ENCODE measurements at regions not wholly inside any gene's neighbourhood (a gene's known extent, or its start where the extent isn't known, plus 50 kb on each side); places are given as distances from the start of the nearest gene placed in this dataset.
"Not testable (repeated sequence)": the region's sequence is repeated elsewhere in the genome, so short reads cannot be mapped to it uniquely, and the experiment has no call there.

GRCh38 chr2:53131416-53131815 is 636.2 kb upstream of the CHAC2 start:
- H3K9me3 Mint-ChIP-seq: peaks cover 9% of the 10 kb centered on the region
- H3K36me3 Mint-ChIP-seq (ENCODE audit: low read depth): no peaks in the 10 kb centered on the region

DNA sequence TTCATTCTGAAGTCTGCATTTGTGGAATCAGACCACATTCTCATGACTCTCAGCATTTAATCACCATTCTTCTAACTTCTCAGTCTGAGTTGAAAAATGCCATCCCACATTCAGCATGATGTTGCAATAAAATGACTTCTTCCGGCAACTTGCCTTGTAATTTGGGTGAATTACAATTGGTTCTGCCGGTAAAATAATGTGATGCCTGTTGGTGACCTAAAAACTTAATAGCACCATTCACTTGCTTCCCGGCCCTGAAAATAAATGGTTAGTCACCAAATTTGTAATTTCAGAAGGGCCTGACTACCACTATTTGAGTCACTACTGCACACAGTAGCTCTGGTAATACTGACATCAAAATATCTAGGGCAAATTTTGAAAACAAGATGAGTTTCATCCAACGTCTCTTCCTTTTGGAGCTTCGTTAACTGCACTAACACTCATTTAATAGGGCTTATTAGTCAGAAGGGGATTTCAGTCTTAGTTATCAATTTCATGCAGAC is 637.1 kb upstream of the CHAC2 start:
- no peak overlapping the region for H3K27ac Mint-ChIP-seq
- H3K9me3 Mint-ChIP-seq: peaks cover under 1% of the 10 kb centered on the region
- no peak overlapping the region for H3K4me3 Mint-ChIP-seq
- H3K36me3 Mint-ChIP-seq (ENCODE audit: low read depth): no peaks in the 10 kb centered on the region
- no peaks in the 10 kb centered on the region for H3K4me1 Mint-ChIP-seq (ENCODE audit: low read depth)
- H3K27me3 Mint-ChIP-seq (ENCODE audit: low read depth): no peaks in the 10 kb centered on the region

More at GRCh38 chr2:53131416-53131815, 636.2 kb upstream of the CHAC2 start:
- Mint-ChIP-seq H3K27ac (no peak overlapping the region), H3K4me3 (no peak overlapping the region), H3K4me1 (ENCODE audit: low read depth) (no peaks in the 10 kb centered on the region), H3K27me3 (ENCODE audit: low read depth) (no peaks in the 10 kb centered on the region)

GRCh38 chr2:53129851-53130250 is 637.8 kb upstream of the CHAC2 start:
- Mint-ChIP-seq H3K9me3 (no peaks in the 10 kb centered on the region), H3K36me3 (ENCODE audit: low read depth) (no peaks in the 10 kb centered on the region), H3K27ac (no peak overlapping the region), H3K4me3 (no peak overlapping the region), H3K27me3 (ENCODE audit: low read depth) (no peaks in the 10 kb centered on the region), H3K4me1 (ENCODE audit: low read depth) (no peaks in the 10 kb centered on the region)

- no peak overlapping the region for H3K27ac Mint-ChIP-seq
- no peaks in the 10 kb centered on the region for H3K36me3 Mint-ChIP-seq (ENCODE audit: low read depth)
- no peaks in the 10 kb centered on the region for H3K9me3 Mint-ChIP-seq
- H3K4me3 Mint-ChIP-seq: no peak overlapping the region
- no peaks in the 10 kb centered on the region for H3K27me3 Mint-ChIP-seq (ENCODE audit: low read depth)
- H3K4me1 Mint-ChIP-seq (ENCODE audit: low read depth): no peaks in the 10 kb centered on the region
Observed at GRCh38 chr2:53127061-53127650, 640.4 kb upstream of the CHAC2 start.

GRCh38 chr2:53114991-53115390 is 652.6 kb upstream of the CHAC2 start:
- H3K4me3 Mint-ChIP-seq: no peak overlapping the region
- H3K27ac Mint-ChIP-seq: no peak overlapping the region
- H3K4me1 Mint-ChIP-seq (ENCODE audit: low read depth): no peaks in the 10 kb centered on the region
- H3K9me3 Mint-ChIP-seq: peaks cover 3% of the 10 kb centered on the region
- no peaks in the 10 kb centered on the region for H3K27me3 Mint-ChIP-seq (ENCODE audit: low read depth)
- H3K36me3 Mint-ChIP-seq (ENCODE audit: low read depth): no peaks in the 10 kb centered on the region

DNA sequence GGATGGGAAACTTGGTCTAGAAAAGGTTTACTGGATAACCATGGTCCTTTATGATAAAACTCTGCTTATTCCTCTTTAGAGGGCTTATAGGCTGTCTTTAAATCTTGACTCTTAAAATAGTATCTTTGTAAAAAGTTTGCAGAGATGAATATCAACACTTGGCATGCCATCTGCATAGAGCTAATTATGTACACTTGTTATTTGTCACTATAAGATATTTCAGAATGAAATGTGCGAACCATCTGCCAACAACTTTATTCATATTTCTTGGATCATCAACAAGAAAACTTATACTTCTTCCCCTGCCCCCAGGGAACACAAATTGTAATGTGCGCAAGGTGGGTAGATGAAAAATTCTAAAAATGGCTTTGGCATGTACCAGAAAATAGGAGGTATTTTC is 653.0 kb upstream of the CHAC2 start:
- Mint-ChIP-seq H3K4me1 (ENCODE audit: low read depth) (no peaks in the 10 kb centered on the region), H3K27ac (no peak overlapping the region), H3K9me3 (peaks cover 3% of the 10 kb centered on the region)

DNA sequence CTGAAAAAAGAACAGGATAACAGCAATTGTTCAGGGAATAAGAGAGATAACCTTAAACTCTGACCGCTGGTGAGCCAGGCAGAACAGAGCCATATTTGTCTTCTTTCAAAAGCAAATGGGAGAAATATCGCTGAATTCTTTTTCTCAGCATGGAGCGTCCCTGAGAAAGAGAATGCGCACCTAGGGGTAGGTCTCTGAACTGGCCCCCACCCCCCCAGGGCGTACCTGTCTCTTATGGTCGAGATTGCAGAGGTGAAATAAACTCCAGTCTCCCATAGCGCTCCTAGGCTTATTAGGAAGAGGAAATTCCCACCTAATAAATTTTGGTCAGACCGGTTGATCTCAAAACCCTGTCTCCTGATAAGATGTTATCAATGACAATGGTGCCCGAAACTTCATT is 655.2 kb upstream of the CHAC2 start:
- H3K36me3 Mint-ChIP-seq (ENCODE audit: low read depth); H3K27me3 Mint-ChIP-seq (ENCODE audit: low read depth); H3K4me3 Mint-ChIP-seq; H3K27ac Mint-ChIP-seq; H3K4me1 Mint-ChIP-seq (ENCODE audit: low read depth); H3K9me3 Mint-ChIP-seq: not testable (repeated sequence)

More for the DNA sequence above, 653.0 kb upstream of the CHAC2 start:
- Mint-ChIP-seq H3K4me3 (no peak overlapping the region), H3K36me3 (ENCODE audit: low read depth) (no peaks in the 10 kb centered on the region), H3K27me3 (ENCODE audit: low read depth) (no peaks in the 10 kb centered on the region)

DNA sequence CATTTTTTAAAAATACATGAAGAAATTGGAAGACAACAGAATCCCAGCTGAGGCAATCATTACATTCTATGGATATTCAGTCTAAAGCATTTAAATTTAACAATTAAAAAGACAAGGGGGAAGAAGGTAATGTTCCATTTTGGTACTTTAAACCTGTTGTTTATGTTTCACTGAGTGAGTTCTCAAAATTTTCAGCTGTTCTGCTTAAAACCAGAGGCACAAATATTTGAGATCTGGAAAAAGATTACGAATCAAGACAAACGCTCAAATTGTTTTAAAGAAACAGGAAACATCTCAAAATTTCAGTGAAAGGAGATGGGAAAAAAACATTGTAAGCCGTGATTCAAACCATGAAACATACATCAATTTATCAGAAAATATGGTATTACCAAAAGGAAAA is 656.2 kb upstream of the CHAC2 start:
- Mint-ChIP-seq H3K9me3 (peaks cover 9% of the 10 kb centered on the region), H3K36me3 (ENCODE audit: low read depth) (no peaks in the 10 kb centered on the region)

DNA sequence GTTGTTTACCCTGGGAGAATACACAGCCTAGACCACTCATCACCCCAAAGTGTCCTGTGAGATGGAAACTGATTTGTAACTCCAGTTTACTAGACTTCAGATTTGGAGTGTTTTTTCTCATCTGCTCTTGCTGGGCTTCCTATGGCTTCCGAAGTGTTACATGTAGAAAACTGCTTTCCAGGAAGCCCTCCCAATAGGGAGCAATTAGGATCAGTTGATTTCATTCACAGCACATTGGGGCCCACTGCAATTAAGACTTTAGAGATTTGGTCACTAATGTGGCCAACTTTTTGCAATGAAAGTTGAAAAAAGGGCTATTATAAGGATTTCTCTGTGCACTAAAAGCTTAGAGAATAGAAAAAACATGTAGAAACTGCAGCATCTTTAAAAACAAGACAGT is 656.6 kb upstream of the CHAC2 start:
- H3K4me3 Mint-ChIP-seq: no peak overlapping the region
- peaks cover 9% of the 10 kb centered on the region for H3K9me3 Mint-ChIP-seq
- no peaks in the 10 kb centered on the region for H3K36me3 Mint-ChIP-seq (ENCODE audit: low read depth)
- H3K27me3 Mint-ChIP-seq (ENCODE audit: low read depth): no peaks in the 10 kb centered on the region
- no peak overlapping the region for H3K27ac Mint-ChIP-seq
- H3K4me1 Mint-ChIP-seq (ENCODE audit: low read depth): no peaks in the 10 kb centered on the region

More for the DNA sequence above, 656.2 kb upstream of the CHAC2 start:
- no peak overlapping the region for H3K27ac Mint-ChIP-seq
- H3K4me3 Mint-ChIP-seq: no peak overlapping the region
- no peaks in the 10 kb centered on the region for H3K27me3 Mint-ChIP-seq (ENCODE audit: low read depth)
- H3K4me1 Mint-ChIP-seq (ENCODE audit: low read depth): no peaks in the 10 kb centered on the region

GRCh38 chr2:53108246-53108645 is 659.4 kb upstream of the CHAC2 start:
- no peak overlapping the region for H3K27ac Mint-ChIP-seq

DNA sequence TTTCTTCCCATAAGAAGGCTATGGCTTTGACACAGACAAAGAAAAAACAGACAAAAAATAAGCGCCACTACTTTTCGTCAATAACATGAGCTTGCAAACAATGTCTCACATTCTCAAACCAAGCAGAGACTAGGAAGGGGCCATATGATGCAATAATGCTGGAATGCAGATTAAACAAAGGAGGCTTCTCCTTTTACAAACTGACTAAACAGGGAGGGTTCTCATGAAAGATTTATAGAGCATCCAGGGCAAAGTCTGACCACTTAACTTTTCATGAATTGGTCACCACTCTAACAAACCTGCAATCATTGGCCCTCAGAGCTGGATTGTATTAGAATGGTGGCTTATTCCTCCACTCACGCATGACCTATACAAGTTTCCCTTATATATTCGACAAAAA is 663.3 kb upstream of the CHAC2 start:
- Mint-ChIP-seq H3K4me1 (ENCODE audit: low read depth) (no peaks in the 10 kb centered on the region), H3K9me3 (peaks cover 6% of the 10 kb centered on the region), H3K4me3 (no peak overlapping the region), H3K36me3 (ENCODE audit: low read depth) (no peaks in the 10 kb centered on the region), H3K27me3 (ENCODE audit: low read depth) (no peaks in the 10 kb centered on the region), H3K27ac (no peak overlapping the region)

More at GRCh38 chr2:53108246-53108645, 659.4 kb upstream of the CHAC2 start:
- Mint-ChIP-seq H3K27me3 (ENCODE audit: low read depth) (no peaks in the 10 kb centered on the region), H3K36me3 (ENCODE audit: low read depth) (no peaks in the 10 kb centered on the region), H3K4me1 (ENCODE audit: low read depth) (no peaks in the 10 kb centered on the region), H3K9me3 (peaks cover 6% of the 10 kb centered on the region), H3K4me3 (no peak overlapping the region)

- H3K4me3 Mint-ChIP-seq: no peak overlapping the region
- no peaks in the 10 kb centered on the region for H3K36me3 Mint-ChIP-seq (ENCODE audit: low read depth)
- H3K9me3 Mint-ChIP-seq: peaks cover 6% of the 10 kb centered on the region
Observed at GRCh38 chr2:53103679-53104078, 663.9 kb upstream of the CHAC2 start.

DNA sequence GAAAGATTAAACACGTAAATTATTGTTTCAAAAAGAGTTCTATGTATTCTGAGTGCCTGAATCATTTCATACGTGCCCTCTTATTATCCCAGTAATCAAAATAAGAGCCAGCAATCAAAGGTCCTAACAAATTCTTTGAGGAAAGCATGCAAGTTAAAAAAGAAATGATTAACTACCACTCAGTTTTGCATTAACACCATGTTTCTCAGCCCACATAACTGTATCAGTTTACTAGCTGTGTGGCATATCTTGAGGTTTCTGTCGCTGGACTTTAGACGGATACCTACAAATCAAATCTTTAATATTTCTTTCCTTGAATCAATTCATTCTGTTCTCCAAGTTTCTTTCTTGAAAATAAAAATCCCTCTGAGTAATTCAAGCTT is 668.9 kb upstream of the CHAC2 start:
- Mint-ChIP-seq H3K27me3 (ENCODE audit: low read depth) (no peaks in the 10 kb centered on the region), H3K4me1 (ENCODE audit: low read depth) (no peaks in the 10 kb centered on the region), H3K4me3 (no peak overlapping the region), H3K36me3 (ENCODE audit: low read depth) (no peaks in the 10 kb centered on the region), H3K9me3 (no peaks in the 10 kb centered on the region), H3K27ac (no peak overlapping the region)

More at GRCh38 chr2:53103679-53104078, 663.9 kb upstream of the CHAC2 start:
- H3K4me1 Mint-ChIP-seq (ENCODE audit: low read depth): no peaks in the 10 kb centered on the region
- no peak overlapping the region for H3K27ac Mint-ChIP-seq
- H3K27me3 Mint-ChIP-seq (ENCODE audit: low read depth): no peaks in the 10 kb centered on the region

- Mint-ChIP-seq H3K27me3 (ENCODE audit: low read depth) (no peaks in the 10 kb centered on the region), H3K27ac (no peak overlapping the region), H3K36me3 (ENCODE audit: low read depth) (no peaks in the 10 kb centered on the region), H3K4me3 (no peak overlapping the region), H3K9me3 (no peaks in the 10 kb centered on the region), H3K4me1 (ENCODE audit: low read depth) (no peaks in the 10 kb centered on the region)
Observed at GRCh38 chr2:53096351-53096750, 671.3 kb upstream of the CHAC2 start.

GRCh38 chr2:53095664-53096063 is 671.9 kb upstream of the CHAC2 start:
- Mint-ChIP-seq H3K4me1 (ENCODE audit: low read depth) (no peaks in the 10 kb centered on the region), H3K36me3 (ENCODE audit: low read depth) (no peaks in the 10 kb centered on the region), H3K27ac (no peak overlapping the region), H3K4me3 (no peak overlapping the region), H3K9me3 (no peaks in the 10 kb centered on the region), H3K27me3 (ENCODE audit: low read depth) (no peaks in the 10 kb centered on the region)

GRCh38 chr2:53095227-53095626 is 672.4 kb upstream of the CHAC2 start:
- H3K27me3 Mint-ChIP-seq (ENCODE audit: low read depth): no peaks in the 10 kb centered on the region
- no peaks in the 10 kb centered on the region for H3K9me3 Mint-ChIP-seq
- H3K36me3 Mint-ChIP-seq (ENCODE audit: low read depth): no peaks in the 10 kb centered on the region
- no peak overlapping the region for H3K27ac Mint-ChIP-seq
- no peaks in the 10 kb centered on the region for H3K4me1 Mint-ChIP-seq (ENCODE audit: low read depth)
- no peak overlapping the region for H3K4me3 Mint-ChIP-seq

Data from T-helper 1 cell treated with Interleukin-12 subunit alpha and Interleukin-12 subunit beta and Interleukin-4 antibody, amounts not matched to agents 30 μg/mL and 1 μg/mL, for 36 hours (primary cell).